Limb (tissue), 2 donors: ENCODE measurements at regions not wholly inside any gene's neighbourhood (a gene's known extent, or its start where the extent isn't known, plus 50 kb on each side); places are given as distances from the start of the nearest gene placed in this dataset.
"Not testable (repeated sequence)": the region's sequence is repeated elsewhere in the genome, so short reads cannot be mapped to it uniquely, and the experiment has no call there.

Experiments used
- DNase-seq, 2 donors: peaks; one replicate each; pipeline ENCODE4 v3.0.0-alpha.2; 2016; ENCODE audit errors: extremely low spot score in 2 of 2

GRCh38 chr5:164091836-164092235, 586.4 kb downstream of the MAT2B start:
- no peak for DNase-seq

GRCh38 chr5:164094291-164094690, 588.9 kb downstream of the MAT2B start:
- DNase-seq = no peak

GRCh38 chr5:164097749-164098148, 592.3 kb downstream of the MAT2B start:
- DNase-seq = no peak

GRCh38 chr5:164098531-164098930, 593.1 kb downstream of the MAT2B start:
- DNase-seq = no peak

- DNase-seq = no peak
Measured at GRCh38 chr5:164098979-164099378, 593.6 kb downstream of the MAT2B start.

GRCh38 chr5:164115420-164115819, 610.0 kb downstream of the MAT2B start:
- no peak for DNase-seq

GRCh38 chr5:164119806-164120447, 614.5 kb downstream of the MAT2B start:
- DNase-seq = no peak

- no peak for DNase-seq
Measured at GRCh38 chr5:164127527-164127926, 622.1 kb downstream of the MAT2B start.

- no peak for DNase-seq
Measured at GRCh38 chr5:164132358-164132757, 626.9 kb downstream of the MAT2B start.

- DNase-seq = no peak
Measured at GRCh38 chr5:164137095-164137494, 631.7 kb downstream of the MAT2B start.

GRCh38 chr5:164139423-164139822, 634.0 kb downstream of the MAT2B start:
- no peak for DNase-seq

GRCh38 chr5:164145458-164145857, 640.0 kb downstream of the MAT2B start:
- no peak for DNase-seq

GRCh38 chr5:164146223-164146622, 640.8 kb downstream of the MAT2B start:
- no peak for DNase-seq

GRCh38 chr5:164148292-164148691, 642.9 kb downstream of the MAT2B start:
- DNase-seq = no peak

- not testable (repeated sequence) for DNase-seq
Measured at GRCh38 chr5:164152539-164152938, 647.1 kb downstream of the MAT2B start.

- no peak for DNase-seq
Measured at GRCh38 chr5:164153469-164154172, 648.2 kb downstream of the MAT2B start.

GRCh38 chr5:164170814-164171213, 665.4 kb downstream of the MAT2B start:
- no peak for DNase-seq

- DNase-seq = no peak
Measured at GRCh38 chr5:164175083-164175482, 669.7 kb downstream of the MAT2B start.

GRCh38 chr5:164179406-164179805, 674.0 kb downstream of the MAT2B start:
- DNase-seq = no peak

- no peak for DNase-seq
Measured at GRCh38 chr5:164181604-164182003, 676.2 kb downstream of the MAT2B start.

- DNase-seq = no peak
Measured at GRCh38 chr5:164184158-164184557, 678.7 kb downstream of the MAT2B start.

GRCh38 chr5:164185000-164185399, 679.6 kb downstream of the MAT2B start:
- no peak for DNase-seq

GRCh38 chr5:164186550-164186949, 681.1 kb downstream of the MAT2B start:
- no peak for DNase-seq
